Transverse colon (tissue), 4 donors: ENCODE measurements at regions not wholly inside any gene's neighbourhood (a gene's known extent, or its start where the extent isn't known, plus 50 kb on each side); places are given as distances from the start of the nearest gene placed in this dataset.

Source experiments
- DNase-seq: peaks from one replicate; pipeline ENCODE4 v3.0.0-alpha.2; 2019
- H3K27ac ChIP-seq, 4 donors: fragments of 200-600 bp; sonication (generic); 2 replicates each; pipeline ENCODE4 v1.5.1; 2016 to 2018; ENCODE audit warnings: inconsistent platforms in 4 of 4
- H3K27me3 ChIP-seq: fragments of 200-600 bp; sonication (generic); 2 replicates; pipeline ENCODE4 v1.5.1; 2017; ENCODE audit warnings: inconsistent platforms
- H3K36me3 ChIP-seq, 4 donors: fragments of 200-600 bp; sonication (generic); 2 replicates each; pipeline ENCODE4 v1.5.1; 2017 to 2019; ENCODE audit warnings: inconsistent platforms in 4 of 4
- H3K4me1 ChIP-seq, 4 donors: fragments of 200-600 bp; sonication (generic); 2 replicates each; pipeline ENCODE4 v1.5.1; 2017 to 2020; ENCODE audit warnings: inconsistent platforms in 4 of 4
- H3K4me3 ChIP-seq, 4 donors: fragments of 200-600 bp; sonication (generic); 1 replicate in 1 of 4; 2 replicates in 3 of 4; pipeline versions ENCODE4 v1.5.1 to v1.6.1; 2017 to 2019; ENCODE audit warnings: inconsistent platforms in 4 of 4
- H3K9me3 ChIP-seq, 2 donors: fragments of 200-600 bp; sonication (generic); 2 replicates each; pipeline ENCODE4 v1.5.1; 2017 to 2019; ENCODE audit warnings: inconsistent platforms in 2 of 2
- EP300 ChIP-seq: sonication (generic); formaldehyde crosslinking; IDR thresholded peaks from one replicate; pipeline ENCODE4 v1.6.1; 2017; ENCODE audit warnings: antibody characterized with exemption, low read depth
- POLR2A ChIP-seq: fragments of 450-650 bp; IDR thresholded peaks from one replicate; pipeline ENCODE4 v1.6.1; 2016; ENCODE audit warnings: antibody characterized with exemption, mild to moderate bottlenecking, moderate library complexity
- POLR2AphosphoS5 ChIP-seq, 3 donors: sonication (generic); formaldehyde crosslinking; IDR thresholded peaks; one replicate each; pipeline ENCODE4 v1.6.1; 2016; ENCODE audit warnings: antibody characterized with exemption in 3 of 3
- WGBS, 2 donors: methylation state at CpG; one replicate each; pipeline ENCODE4 v1.1.5; 2018; ENCODE audit warnings: low coverage in 1 of 2; 5-methylcytosine and 5-hydroxymethylcytosine counted together
- in situ Hi-C, 4 donors: fragments of 200-750 bp; cut with MboI; loops; one replicate each; pipeline versions ENCODE4 v1.15.0 to v1.15.1; 2017; ENCODE audit warnings: low sequenced_read_pairs in 3 of 4, low pct_ligation_motif_present in 1 of 4, low pct_unique_long_range_greater_than_20kb in 1 of 4
- intact Hi-C: fragments of 100-400 bp; cut with DNase I; formaldehyde crosslinking; loops from one replicate; pipeline ENCODE4 v1.15.1; 2023; ENCODE audit warnings: low total_unique reads
- TF ChIP-seq, protein P1 (sequence below), 5 experiments: fragments of 200-600 bp in 3 of 5; fragments of 450-650 bp in 2 of 5; sonication (generic) in 3 of 5; IDR thresholded peaks; 1 replicate in 2 of 5; 2 replicates in 3 of 5; pipeline ENCODE4 v1.5.1; 2016 to 2017; ENCODE audit warnings: antibody characterized with exemption in 5 of 5, inconsistent platforms in 3 of 5, mild to moderate bottlenecking in 2 of 5, moderate library complexity in 1 of 5

DNA sequence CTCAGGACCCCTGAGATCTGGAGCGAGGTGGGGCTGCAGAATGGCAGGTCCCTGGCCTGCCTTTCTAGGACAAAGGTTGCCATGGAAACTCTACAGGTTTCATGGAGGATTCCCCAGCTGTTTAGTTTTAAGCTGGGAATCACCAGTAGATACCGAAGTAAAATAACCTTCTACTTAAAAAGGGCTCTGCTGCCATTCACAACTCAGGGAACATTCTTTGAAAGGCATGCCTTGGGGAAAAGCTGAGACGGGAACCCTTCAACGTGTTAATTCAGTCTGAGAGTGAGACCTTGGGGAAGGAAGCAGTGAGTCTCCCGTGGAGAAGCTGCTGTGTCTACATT, 493.3 kb downstream of the BRD1 start:
- 37% methylated on average over 5 of the region's 5 CpGs; no CpG with 5 or more reads in 1 of the 2 donors for WGBS, 2 donors
- Histone ChIP-seq H3K27ac (no peak overlapping the region), H3K36me3 (no peaks in the 10 kb centered on the region), H3K4me1 (no peaks in the 10 kb centered on the region), H3K4me3 (no peak overlapping the region), H3K27me3 (no peaks in the 10 kb centered on the region), H3K9me3 (no peaks in the 10 kb centered on the region)
- intact Hi-C loops (no loop called here), in situ Hi-C loops (no loop called here)
- DNase-seq: no peak
- TF ChIP-seq POLR2AphosphoS5 (IDR thresholded peaks at IDR 0.05) (no peak), EP300 (no peak), POLR2A (no peak)
- TF ChIP-seq, protein P1, sequence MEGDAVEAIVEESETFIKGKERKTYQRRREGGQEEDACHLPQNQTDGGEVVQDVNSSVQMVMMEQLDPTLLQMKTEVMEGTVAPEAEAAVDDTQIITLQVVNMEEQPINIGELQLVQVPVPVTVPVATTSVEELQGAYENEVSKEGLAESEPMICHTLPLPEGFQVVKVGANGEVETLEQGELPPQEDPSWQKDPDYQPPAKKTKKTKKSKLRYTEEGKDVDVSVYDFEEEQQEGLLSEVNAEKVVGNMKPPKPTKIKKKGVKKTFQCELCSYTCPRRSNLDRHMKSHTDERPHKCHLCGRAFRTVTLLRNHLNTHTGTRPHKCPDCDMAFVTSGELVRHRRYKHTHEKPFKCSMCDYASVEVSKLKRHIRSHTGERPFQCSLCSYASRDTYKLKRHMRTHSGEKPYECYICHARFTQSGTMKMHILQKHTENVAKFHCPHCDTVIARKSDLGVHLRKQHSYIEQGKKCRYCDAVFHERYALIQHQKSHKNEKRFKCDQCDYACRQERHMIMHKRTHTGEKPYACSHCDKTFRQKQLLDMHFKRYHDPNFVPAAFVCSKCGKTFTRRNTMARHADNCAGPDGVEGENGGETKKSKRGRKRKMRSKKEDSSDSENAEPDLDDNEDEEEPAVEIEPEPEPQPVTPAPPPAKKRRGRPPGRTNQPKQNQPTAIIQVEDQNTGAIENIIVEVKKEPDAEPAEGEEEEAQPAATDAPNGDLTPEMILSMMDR (IDR thresholded peaks at IDR 0.05): no peak

DNA sequence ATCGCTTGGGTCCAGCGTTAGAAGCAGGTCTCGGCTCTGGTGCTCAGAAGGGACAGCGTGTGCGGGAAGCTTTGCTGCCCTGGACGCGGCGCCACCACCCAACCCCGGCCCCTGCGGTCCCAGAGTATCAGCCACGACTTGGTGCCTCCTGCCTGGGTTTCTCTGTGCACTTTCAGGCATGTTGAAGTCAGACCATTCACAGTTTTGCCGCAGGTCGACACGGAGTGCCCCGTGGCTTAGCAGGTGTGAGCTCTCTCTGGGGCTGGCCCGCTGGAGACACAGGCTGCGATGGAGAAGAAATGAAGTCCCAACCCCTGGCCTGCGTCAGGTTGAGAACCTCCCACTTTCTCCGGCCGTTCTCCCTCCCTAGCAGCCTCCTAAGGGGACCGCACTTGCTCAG, 494.5 kb downstream of the BRD1 start:
- intact Hi-C loops: no loop called here
- Histone ChIP-seq H3K27ac (no peak overlapping the region), H3K9me3 (no peaks in the 10 kb centered on the region), H3K27me3 (no peaks in the 10 kb centered on the region), H3K4me3 (no peak overlapping the region), H3K36me3 (no peaks in the 10 kb centered on the region), H3K4me1 (no peaks in the 10 kb centered on the region)
- in situ Hi-C loops: no loop called here
- no peak for DNase-seq
- WGBS, 2 donors: 88% methylated on average over 21 of the region's 21 CpGs; no CpG with 5 or more reads in 1 of the 2 donors
- TF ChIP-seq POLR2AphosphoS5 (IDR thresholded peaks at IDR 0.05) (no peak), POLR2A (no peak), EP300 (no peak)
- TF ChIP-seq, protein P1 (IDR thresholded peaks at IDR 0.05): no peak

DNA sequence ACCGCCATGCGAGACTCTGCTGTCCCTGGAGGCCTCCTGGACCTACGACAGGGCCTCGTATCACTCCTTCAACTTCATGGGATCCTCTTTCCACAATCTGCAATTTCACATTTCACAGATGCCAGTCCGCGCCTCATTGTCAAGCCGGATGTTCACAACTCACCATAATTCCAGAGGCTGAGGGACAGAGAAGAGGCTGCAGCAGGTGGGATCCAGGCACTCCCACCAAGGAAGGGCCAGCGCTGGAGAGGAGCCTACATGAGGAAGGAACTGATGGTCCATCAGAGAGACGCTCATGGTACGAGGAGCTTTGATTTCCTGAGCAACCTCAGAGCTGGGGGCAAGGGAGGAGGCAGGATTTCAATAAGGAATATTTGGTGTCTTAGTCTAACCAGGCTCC, 495.0 kb downstream of the BRD1 start:
- no peak for DNase-seq
- no peaks in the 10 kb centered on the region for H3K36me3 ChIP-seq
- H3K27me3 ChIP-seq: no peaks in the 10 kb centered on the region
- H3K4me3 ChIP-seq: no peak overlapping the region
- intact Hi-C loops: no loop called here
- in situ Hi-C loops: no loop called here
- WGBS, 2 donors: 86% methylated on average over 10 of the region's 10 CpGs; no CpG with 5 or more reads in 1 of the 2 donors
- H3K4me1 ChIP-seq: no peaks in the 10 kb centered on the region
- H3K9me3 ChIP-seq: no peaks in the 10 kb centered on the region
- no peak overlapping the region for H3K27ac ChIP-seq
- no peak for TF ChIP-seq EP300
- TF ChIP-seq POLR2A: no peak
- TF ChIP-seq POLR2AphosphoS5 (IDR thresholded peaks at IDR 0.05): no peak
- TF ChIP-seq, protein P1 (IDR thresholded peaks at IDR 0.05): no peak

- TF ChIP-seq EP300 (no peak), POLR2AphosphoS5 (IDR thresholded peaks at IDR 0.05) (no peak), POLR2A (no peak)
- TF ChIP-seq, protein P1 (IDR thresholded peaks at IDR 0.05): no peak
- Histone ChIP-seq H3K4me3 (no peak overlapping the region), H3K27ac (no peak overlapping the region), H3K4me1 (no peaks in the 10 kb centered on the region), H3K9me3 (no peaks in the 10 kb centered on the region), H3K36me3 (no peaks in the 10 kb centered on the region), H3K27me3 (no peaks in the 10 kb centered on the region)
- in situ Hi-C loops (no loop called here), intact Hi-C loops (no loop called here)
- peak; percentile 3 for DNase-seq
- WGBS, 2 donors: 89% methylated on average over 3 to 10 of the region's 10 CpGs
These were observed 495.8 kb downstream of the BRD1 start for GRCh38 chr22:49331878-49332277.
